Endothelial cell (in vitro differentiated cells): ENCODE measurements at regions not wholly inside any gene's neighbourhood (a gene's known extent, or its start where the extent isn't known, plus 50 kb on each side); places are given as distances from the start of the nearest gene placed in this dataset.

Experiments
- DNase-seq: peaks from one replicate; pipeline ENCODE4 v3.0.0; 2021; ENCODE audit warnings: low spot score
- H3K27ac Mint-ChIP-seq: one replicate; pipeline ENCODE4 v1.8.0; 2021; ENCODE audit warnings: mixed read lengths, inconsistent platforms; ENCODE audit not compliant: unreplicated experiment
- H3K27me3 Mint-ChIP-seq: one replicate; pipeline ENCODE4 v1.8.0; 2021; ENCODE audit warnings: mild to moderate bottlenecking, moderate library complexity, mixed read lengths, inconsistent platforms; ENCODE audit not compliant: unreplicated experiment
- H3K36me3 Mint-ChIP-seq: one replicate; pipeline ENCODE4 v1.8.0; 2021; ENCODE audit warnings: mild to moderate bottlenecking, low read depth, mixed read lengths, inconsistent platforms; ENCODE audit not compliant: unreplicated experiment
- H3K4me1 Mint-ChIP-seq: one replicate; pipeline ENCODE4 v1.8.0; 2021; ENCODE audit warnings: mild to moderate bottlenecking, mixed read lengths, inconsistent platforms; ENCODE audit not compliant: unreplicated experiment
- H3K4me3 Mint-ChIP-seq: one replicate; pipeline ENCODE4 v1.8.0; 2021; ENCODE audit warnings: mild to moderate bottlenecking, mixed read lengths, inconsistent platforms; ENCODE audit not compliant: unreplicated experiment
- H3K9me3 Mint-ChIP-seq: one replicate; pipeline ENCODE4 v1.8.0; 2021; ENCODE audit warnings: mixed read lengths, inconsistent platforms; ENCODE audit not compliant: unreplicated experiment
- TF ChIP-seq, protein P1 (sequence below): fragments of 200-600 bp; sonication (generic); IDR thresholded peaks from one replicate; pipeline ENCODE4 v1.5.0; 2021; ENCODE audit warnings: antibody characterized with exemption; ENCODE audit not compliant: unreplicated experiment

DNA sequence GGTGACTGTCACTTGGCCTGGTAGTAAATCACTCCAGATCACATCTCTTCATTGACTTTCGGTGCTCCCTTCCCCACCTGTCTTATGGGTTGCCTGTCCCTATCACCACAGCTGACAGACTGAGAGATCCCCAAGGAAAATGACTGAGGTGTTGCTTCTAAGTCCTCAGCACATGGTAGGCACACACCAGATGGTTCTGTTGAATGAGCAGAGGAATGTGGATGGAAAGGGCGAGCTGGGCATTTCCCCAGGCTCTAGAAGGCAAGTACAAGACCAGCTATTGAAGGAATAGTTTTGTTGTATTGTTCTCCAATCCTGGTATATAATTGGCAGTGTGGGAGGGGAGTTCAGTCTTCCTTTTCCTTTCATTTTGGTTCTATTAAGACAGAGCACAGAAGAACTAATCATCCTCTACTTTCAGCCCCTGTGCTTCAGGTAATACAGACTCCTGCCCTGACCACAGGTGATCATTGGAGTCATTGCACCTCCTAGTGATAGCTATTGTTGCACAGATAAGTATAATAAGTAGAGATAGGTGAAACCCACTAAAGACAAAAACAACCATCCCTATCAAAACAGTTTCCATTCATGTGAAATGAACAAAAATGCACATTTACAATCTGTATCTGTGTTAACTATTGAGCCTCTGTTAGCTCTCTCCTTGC, 158.6 kb downstream of the TRAM1L1 start:
- H3K9me3 Mint-ChIP-seq: no peaks in the 10 kb centered on the region
- H3K4me1 Mint-ChIP-seq: peaks cover 3% of the 10 kb centered on the region
- no peaks in the 10 kb centered on the region for H3K27me3 Mint-ChIP-seq
- no peak for DNase-seq
- TF ChIP-seq, protein P1, sequence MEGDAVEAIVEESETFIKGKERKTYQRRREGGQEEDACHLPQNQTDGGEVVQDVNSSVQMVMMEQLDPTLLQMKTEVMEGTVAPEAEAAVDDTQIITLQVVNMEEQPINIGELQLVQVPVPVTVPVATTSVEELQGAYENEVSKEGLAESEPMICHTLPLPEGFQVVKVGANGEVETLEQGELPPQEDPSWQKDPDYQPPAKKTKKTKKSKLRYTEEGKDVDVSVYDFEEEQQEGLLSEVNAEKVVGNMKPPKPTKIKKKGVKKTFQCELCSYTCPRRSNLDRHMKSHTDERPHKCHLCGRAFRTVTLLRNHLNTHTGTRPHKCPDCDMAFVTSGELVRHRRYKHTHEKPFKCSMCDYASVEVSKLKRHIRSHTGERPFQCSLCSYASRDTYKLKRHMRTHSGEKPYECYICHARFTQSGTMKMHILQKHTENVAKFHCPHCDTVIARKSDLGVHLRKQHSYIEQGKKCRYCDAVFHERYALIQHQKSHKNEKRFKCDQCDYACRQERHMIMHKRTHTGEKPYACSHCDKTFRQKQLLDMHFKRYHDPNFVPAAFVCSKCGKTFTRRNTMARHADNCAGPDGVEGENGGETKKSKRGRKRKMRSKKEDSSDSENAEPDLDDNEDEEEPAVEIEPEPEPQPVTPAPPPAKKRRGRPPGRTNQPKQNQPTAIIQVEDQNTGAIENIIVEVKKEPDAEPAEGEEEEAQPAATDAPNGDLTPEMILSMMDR: no peak
- H3K4me3 Mint-ChIP-seq: peak overlapping the region; percentile 79
- H3K36me3 Mint-ChIP-seq: no peaks in the 10 kb centered on the region
- H3K27ac Mint-ChIP-seq: no peak overlapping the region

DNA sequence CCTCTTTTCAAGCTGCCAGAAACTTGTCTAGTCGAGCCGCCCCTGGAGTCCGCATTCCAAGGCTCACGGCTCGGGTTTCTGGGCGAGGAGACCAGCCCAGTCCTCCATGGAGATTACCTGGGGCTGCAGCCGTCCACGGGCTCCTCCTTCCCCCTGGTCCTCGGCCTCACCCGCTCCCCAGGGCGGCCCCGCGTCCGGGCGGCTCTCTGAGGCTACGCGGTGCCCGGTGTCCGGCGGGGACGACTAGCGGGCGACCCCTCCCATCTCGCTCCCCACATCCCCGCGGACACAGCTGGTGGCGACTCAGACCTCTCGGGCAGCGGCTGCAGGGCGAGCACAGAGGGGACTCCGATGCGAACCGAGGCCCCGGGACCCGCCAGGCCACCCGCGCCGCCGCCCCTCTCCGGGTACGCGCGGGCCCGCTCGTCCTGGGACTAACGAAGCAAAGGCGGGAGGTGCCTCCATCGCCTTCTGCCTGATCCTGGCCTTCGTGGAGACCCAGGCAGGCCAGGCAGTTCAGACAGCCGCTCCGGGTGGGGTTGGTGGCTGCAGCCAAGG, 159.4 kb downstream of the TRAM1L1 start:
- DNase-seq: peak; percentile 49
- TF ChIP-seq, protein P1: no peak
- H3K4me1 Mint-ChIP-seq: peaks cover 3% of the 10 kb centered on the region
- H3K27me3 Mint-ChIP-seq: no peaks in the 10 kb centered on the region
- H3K4me3 Mint-ChIP-seq: peak overlapping the region; percentile 82
- no peak overlapping the region for H3K27ac Mint-ChIP-seq
- H3K9me3 Mint-ChIP-seq: no peaks in the 10 kb centered on the region
- no peaks in the 10 kb centered on the region for H3K36me3 Mint-ChIP-seq

DNA sequence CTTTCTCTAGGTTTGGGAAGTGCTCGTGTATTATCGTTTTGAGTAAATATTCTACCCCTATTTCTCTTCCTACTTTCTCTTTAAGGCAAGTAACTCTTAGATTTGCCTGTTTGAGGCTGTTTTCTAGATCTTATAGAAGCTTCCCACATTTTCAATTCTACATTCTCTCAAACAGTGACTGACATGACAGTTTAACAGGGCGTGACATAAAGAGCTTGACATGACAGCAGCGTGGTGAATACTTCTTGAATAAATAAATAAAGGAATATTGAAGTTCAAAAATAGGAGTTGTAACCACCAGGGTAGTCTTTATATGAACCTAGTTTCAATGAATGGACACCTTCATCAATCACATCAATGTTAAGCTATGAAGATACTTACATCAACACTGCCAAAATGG, 162.0 kb downstream of the TRAM1L1 start:
- peaks cover 3% of the 10 kb centered on the region for H3K4me1 Mint-ChIP-seq
- H3K27me3 Mint-ChIP-seq: no peaks in the 10 kb centered on the region
- H3K4me3 Mint-ChIP-seq: no peak overlapping the region
- no peak for DNase-seq
- H3K36me3 Mint-ChIP-seq: no peaks in the 10 kb centered on the region
- H3K27ac Mint-ChIP-seq: no peak overlapping the region
- no peaks in the 10 kb centered on the region for H3K9me3 Mint-ChIP-seq
- TF ChIP-seq, protein P1: no peak

DNA sequence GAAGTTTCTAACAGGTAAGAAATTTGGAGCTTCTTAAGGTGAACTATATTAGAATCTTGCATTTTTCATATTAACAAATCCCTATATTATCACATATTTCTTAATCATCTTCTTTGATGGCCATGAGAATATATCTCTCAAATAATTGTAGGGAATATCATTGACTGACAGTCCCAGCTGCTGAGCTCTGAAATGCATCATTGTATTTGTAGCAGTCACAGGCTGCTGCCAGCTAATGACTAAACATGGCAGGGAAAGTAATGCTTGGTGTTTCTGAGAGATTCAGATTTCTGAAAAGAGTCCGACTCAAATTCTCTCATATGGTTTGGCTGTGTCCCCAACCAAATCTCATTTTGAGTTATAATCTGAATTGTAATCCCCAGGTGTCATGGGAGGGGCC, 171.9 kb downstream of the TRAM1L1 start:
- Mint-ChIP-seq H3K4me3 (no peak overlapping the region), H3K4me1 (no peaks in the 10 kb centered on the region), H3K27ac (no peak overlapping the region), H3K9me3 (no peaks in the 10 kb centered on the region), H3K27me3 (no peaks in the 10 kb centered on the region), H3K36me3 (no peaks in the 10 kb centered on the region)
- no peak for DNase-seq
- TF ChIP-seq, protein P1: no peak

DNA sequence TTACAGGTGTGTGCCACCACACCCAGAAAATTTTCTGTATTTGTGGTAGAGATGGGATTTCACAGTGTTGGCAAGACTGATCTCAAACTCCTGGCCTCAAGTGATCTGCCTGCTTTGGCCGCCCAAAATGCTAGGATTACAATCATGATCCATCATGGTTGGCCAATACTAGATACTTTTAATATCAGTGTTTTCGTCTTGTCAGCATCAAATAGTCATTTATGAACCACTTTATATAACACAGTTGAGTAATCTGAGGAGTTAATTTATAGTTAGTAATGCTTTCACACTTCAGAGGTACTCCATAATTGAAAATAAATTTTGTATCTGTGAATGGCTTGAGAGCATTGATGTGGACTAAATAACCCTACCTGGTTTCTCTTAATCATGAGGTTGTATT, 178.6 kb downstream of the TRAM1L1 start:
- Mint-ChIP-seq H3K27ac (no peak overlapping the region), H3K36me3 (no peaks in the 10 kb centered on the region), H3K4me1 (peaks cover 3% of the 10 kb centered on the region), H3K27me3 (no peaks in the 10 kb centered on the region), H3K9me3 (no peaks in the 10 kb centered on the region), H3K4me3 (no peak overlapping the region)
- DNase-seq: no peak
- TF ChIP-seq, protein P1: no peak
